LNCAP (cell line): ENCODE measurements at regions not wholly inside any gene's neighbourhood (a gene's known extent, or its start where the extent isn't known, plus 50 kb on each side); places are given as distances from the start of the nearest gene placed in this dataset.

Source experiments
- CTCF ChIP-seq: fragments of 450-650 bp; IDR thresholded peaks from 2 replicates; pipeline ENCODE4 v1.5.1; 2017; ENCODE audit warnings: mild to moderate bottlenecking

GRCh38 chr5:121325930-121326329 is 525.8 kb upstream of the FTMT start:
- no peak for TF ChIP-seq CTCF

GRCh38 chr5:121350181-121350930 is 501.3 kb upstream of the FTMT start:
- TF ChIP-seq CTCF, result no peak

- no peak for TF ChIP-seq CTCF
Measured at GRCh38 chr5:121366515-121366914, 485.2 kb upstream of the FTMT start.

DNA sequence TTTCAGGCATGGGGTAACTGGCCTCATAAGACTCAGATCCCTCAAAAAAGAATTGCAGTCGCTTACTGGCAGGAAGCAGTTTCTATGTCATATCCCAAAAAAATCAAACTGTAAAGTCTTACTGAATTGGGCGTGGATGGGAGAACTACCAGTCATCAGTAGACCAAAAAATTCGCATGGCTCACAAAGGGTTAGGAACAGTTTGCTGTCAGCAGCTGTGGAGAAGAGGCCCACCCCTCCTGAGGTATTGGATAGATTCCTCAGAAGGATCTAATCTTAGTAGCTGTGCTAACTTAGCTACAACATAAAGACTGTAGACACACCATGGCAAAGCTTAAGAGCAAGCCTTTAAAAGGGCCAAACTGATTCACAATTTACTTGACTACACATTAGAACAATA is 478.3 kb upstream of the FTMT start:
- no peak for TF ChIP-seq CTCF

DNA sequence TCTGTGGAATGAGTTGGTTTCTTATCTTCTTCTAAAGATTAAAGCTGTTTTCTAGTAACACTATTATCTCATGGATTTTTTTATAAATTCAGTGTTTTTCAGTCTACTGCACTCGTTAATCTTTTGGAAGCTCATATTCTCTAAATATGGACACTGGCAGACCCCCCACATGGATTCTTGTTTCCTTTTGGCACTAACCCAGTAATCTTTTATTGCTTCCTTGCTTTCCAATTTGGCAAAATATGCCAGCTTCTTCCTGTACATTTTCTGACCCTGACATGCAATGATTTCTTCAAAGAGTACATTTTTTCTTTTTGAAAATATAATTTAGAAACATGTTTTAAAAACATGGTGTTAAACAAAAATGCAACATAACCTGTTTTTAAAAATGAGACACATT is 474.2 kb upstream of the FTMT start:
- TF ChIP-seq CTCF, result no peak

- TF ChIP-seq CTCF, result no peak
Measured at GRCh38 chr5:121378046-121378445, 473.6 kb upstream of the FTMT start.

DNA sequence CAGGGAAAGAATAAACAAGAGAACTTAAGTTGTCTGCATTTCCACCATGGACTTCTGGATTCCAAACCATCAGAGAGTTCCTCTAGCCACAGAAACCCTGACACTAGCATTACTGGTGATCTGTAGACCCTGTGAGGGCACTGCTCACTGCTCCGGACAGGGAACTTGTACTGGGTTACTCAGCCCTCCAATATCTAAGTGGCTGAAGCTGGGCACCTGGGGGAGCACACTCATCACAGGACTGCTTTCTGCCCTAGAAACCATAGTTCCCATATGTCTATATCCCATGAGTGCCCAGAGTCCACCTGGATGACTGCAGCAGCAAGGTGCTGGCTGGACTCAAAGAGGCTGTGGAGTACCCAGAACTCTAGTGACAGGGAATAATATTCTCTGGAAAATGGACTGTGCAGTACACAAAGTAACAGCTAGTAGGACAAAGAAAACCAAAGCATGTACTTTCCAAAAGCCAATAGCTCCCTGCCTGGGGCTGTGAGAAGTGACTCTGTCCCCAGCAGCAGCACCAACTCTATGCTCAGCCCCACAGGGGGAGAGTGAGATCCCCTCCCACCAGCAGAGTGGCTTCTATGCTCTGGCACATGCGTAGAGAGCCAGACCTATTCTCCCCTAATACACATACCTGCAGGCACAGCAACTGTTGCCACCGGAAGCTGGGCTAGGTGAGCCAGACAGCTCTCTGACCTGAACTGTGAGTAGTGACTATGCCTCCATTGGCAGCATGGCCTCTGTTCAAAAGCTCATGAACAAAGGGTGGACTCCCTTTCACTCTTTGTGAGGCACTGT is 472.9 kb upstream of the FTMT start:
- no peak for TF ChIP-seq CTCF
